AG09319 (cell line): ENCODE measurements at regions not wholly inside any gene's neighbourhood (a gene's known extent, or its start where the extent isn't known, plus 50 kb on each side); places are given as distances from the start of the nearest gene placed in this dataset.

ENCODE experiments used
- DNase-seq: peaks from one replicate; pipeline ENCODE4 v3.0.0-alpha.2; 2010; ENCODE audit warnings: low read depth; ENCODE audit errors: extremely low read depth
- TF ChIP-seq, protein P1 (sequence below): IDR thresholded peaks from 2 replicates; pipeline ENCODE4 v1.5.1; 2011; ENCODE audit warnings: low read depth, mild to moderate bottlenecking, inconsistent platforms, low read length, moderate library complexity

- TF ChIP-seq, protein P1, sequence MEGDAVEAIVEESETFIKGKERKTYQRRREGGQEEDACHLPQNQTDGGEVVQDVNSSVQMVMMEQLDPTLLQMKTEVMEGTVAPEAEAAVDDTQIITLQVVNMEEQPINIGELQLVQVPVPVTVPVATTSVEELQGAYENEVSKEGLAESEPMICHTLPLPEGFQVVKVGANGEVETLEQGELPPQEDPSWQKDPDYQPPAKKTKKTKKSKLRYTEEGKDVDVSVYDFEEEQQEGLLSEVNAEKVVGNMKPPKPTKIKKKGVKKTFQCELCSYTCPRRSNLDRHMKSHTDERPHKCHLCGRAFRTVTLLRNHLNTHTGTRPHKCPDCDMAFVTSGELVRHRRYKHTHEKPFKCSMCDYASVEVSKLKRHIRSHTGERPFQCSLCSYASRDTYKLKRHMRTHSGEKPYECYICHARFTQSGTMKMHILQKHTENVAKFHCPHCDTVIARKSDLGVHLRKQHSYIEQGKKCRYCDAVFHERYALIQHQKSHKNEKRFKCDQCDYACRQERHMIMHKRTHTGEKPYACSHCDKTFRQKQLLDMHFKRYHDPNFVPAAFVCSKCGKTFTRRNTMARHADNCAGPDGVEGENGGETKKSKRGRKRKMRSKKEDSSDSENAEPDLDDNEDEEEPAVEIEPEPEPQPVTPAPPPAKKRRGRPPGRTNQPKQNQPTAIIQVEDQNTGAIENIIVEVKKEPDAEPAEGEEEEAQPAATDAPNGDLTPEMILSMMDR: no peak
- DNase-seq: peak; percentile 96
Observed at GRCh38 chr4:140237616-140238350, 83.8 kb upstream of the MAML3 start.

DNA sequence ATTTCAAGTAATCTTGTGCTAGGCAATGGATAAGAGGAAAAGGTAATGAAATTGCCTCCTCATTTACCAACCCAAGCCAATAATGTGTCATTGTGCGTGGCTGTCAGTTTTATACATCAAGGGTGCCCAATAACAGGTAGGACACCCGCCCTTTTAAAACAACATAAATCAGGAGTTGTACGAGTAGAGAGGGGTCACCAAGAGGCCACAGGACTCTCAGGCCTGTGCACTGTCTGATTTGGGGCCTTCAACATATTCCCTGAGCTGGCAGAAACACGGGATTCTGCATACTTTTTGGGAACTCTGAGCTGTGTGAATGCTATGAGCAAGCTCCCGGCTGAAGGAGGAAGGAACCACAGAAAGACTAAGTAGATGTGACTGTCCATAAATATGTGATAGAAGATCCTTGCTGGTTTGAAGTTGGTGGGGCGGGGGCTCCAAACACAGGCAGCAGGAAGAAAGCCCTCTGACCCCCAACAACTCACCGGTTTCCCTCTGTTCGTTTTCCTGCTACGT, 82.7 kb upstream of the MAML3 start:
- DNase-seq: no peak
- TF ChIP-seq, protein P1: no peak

- TF ChIP-seq, protein P1: no peak
- DNase-seq: no peak
Observed at GRCh38 chr4:140234697-140235060, 80.7 kb upstream of the MAML3 start.

DNA sequence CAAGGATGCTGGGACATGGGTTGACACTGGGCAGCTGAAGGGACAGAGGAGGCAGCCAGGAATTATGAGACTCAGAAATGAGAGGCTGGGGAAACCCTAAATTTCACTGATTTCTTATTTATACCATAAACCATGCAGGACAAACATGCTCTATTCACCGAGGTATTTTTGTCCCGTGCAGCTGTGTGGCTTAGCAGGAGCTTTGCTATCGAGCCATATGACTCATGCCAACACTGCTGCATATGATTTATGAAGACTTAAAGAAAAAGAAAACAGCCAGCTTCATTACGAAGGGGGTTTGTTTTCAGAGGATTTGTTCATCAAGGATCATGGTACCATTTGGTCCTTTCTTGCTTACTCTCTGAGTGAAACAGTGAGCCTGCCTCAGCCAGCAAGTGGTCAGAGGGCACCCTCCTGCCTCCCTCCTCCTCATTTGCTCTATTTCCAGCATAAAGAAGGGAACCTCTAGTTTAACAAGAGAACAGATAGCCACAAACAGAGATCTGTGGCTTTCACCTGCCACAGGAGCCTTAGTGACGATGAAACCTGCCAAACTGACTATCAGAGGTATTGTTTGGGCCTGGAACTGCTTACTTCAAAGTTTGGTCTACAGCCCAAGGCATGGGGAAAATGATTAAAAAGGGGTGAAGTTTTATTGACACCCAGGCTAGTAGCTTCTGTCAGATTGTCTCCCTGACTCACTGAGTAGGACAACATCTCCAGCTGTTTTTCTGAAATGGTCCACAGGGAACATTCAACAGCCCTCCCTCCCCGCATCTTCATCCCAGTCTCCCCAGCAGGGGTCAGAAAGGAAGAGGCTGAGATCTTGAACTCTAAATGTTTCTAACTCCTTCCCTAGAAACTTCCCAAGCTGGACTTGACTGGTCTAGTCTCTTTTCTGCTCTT, 80.1 kb upstream of the MAML3 start:
- TF ChIP-seq, protein P1: no peak
- no peak for DNase-seq

DNA sequence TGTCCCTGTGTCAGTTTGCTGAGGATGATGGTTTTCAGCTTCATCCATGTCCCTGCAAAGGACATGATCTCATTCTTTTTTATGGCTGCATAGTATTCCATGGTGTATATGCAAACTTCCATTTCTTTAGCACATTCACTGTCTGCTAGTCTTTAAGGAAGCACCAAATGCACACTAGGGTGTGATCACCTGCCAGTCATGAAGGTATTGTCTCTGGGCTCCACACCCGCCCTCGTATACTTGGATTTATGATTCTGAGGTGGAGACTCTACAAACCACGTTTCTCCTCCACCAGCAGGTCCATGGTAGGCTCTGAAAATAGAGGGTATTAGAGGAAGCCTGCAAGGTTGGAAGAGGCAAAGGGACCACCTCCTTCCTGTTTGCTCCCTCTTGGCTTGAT, 75.9 kb upstream of the MAML3 start:
- no peak for DNase-seq
- TF ChIP-seq, protein P1: no peak

GRCh38 chr4:140227286-140227685, 73.3 kb upstream of the MAML3 start:
- no peak for DNase-seq
- TF ChIP-seq, protein P1: no peak

GRCh38 chr4:140223056-140223810, 69.2 kb upstream of the MAML3 start:
- TF ChIP-seq, protein P1: no peak
- no peak for DNase-seq
